ENCODE measurements at regions not wholly inside any gene's neighbourhood (a gene's known extent, or its start where the extent isn't known, plus 50 kb on each side); places are given as distances from the start of the nearest gene placed in this dataset.

- TF ChIP-seq TCF12 (IDR thresholded peaks at IDR 0.05; ENCODE audit: low read depth) (no peak), REST (IDR thresholded peaks at IDR 0.05; ENCODE audit: low read depth) (no peak)
Observed at GRCh38 chr20:43829951-43830690, 84.5 kb upstream of the TOX2 start.

DNA sequence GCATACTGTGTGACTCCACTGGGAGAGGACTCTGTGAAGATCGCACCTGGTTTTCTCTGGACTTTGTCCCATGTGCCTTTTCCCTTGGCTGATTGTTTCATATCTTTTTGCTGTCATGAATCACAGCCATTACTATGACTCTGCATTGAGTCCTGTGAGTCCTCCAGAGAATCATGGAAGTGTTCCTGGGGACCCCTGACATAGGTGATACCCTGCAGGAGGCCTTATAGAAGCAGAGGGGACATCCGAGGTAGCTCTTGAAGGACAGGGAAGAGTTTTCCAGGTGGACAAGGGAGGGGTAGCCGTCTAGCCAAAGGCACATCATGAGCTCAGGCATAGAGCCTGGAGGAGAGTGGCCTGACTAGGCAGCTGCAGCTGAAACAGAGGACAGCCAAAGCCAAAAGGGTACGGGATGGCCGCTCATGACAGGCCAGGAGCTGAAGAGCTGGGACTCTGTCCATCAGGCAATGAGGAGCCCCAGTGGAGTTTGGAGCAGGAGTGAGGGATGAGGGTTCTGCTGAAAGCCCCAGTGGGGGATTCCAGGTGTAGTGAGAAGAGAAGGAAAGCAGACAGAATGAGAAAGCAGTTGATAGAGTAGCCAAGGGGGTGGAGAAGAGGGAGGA, 86.6 kb upstream of the TOX2 start:
- TF ChIP-seq TCF12 (IDR thresholded peaks at IDR 0.05; ENCODE audit: low read depth) = no peak
- TF ChIP-seq TEAD4 (IDR thresholded peaks at IDR 0.05) = no peak
- no peak for TF ChIP-seq REST (IDR thresholded peaks at IDR 0.05; ENCODE audit: low read depth)
- no peak for TF ChIP-seq NFIC (IDR thresholded peaks at IDR 0.05)
- TF ChIP-seq USF1 (IDR thresholded peaks at IDR 0.05) = no peak
- TF ChIP-seq FOXM1 (IDR thresholded peaks at IDR 0.05; ENCODE audit: borderline replicate concordance, low read depth) = no peak
- no peak for TF ChIP-seq EGR1 (IDR thresholded peaks at IDR 0.05)
- TF ChIP-seq EP300 (IDR thresholded peaks at IDR 0.05; ENCODE audit: borderline replicate concordance) = no peak
- TF ChIP-seq YY1 (IDR thresholded peaks at IDR 0.05; ENCODE audit: low read depth) = no peak
- no peak for TF ChIP-seq ZBTB7A (IDR thresholded peaks at IDR 0.05; ENCODE audit: low read depth)
- TF ChIP-seq, protein P1, sequence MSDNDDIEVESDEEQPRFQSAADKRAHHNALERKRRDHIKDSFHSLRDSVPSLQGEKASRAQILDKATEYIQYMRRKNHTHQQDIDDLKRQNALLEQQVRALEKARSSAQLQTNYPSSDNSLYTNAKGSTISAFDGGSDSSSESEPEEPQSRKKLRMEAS (IDR thresholded peaks at IDR 0.05) = no peak
- TF ChIP-seq CREB1 (IDR thresholded peaks at IDR 0.05; ENCODE audit: low read depth) = no peak
- no peak for TF ChIP-seq TAF1 (IDR thresholded peaks at IDR 0.05; ENCODE audit: low read depth)

DNA sequence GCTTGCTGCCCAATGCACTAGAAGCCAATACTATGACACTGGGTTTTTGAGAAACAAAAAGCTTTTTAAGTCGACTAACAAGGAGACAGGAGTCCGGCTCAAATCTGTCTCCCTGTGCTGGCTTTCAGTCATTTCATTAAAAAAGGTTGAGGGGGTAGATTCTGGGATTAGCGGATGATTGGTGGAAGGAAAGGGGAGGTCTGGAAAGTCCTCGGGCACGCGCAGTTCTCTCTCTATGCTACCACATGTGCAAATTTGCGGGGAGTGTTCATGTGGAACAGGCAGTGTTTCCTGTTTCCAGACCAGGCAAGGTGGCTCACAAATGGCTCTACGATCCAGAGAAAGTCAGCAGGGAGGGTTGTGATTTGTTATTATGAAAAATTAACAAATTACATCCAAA, 89.1 kb upstream of the TOX2 start:
- no peak for TF ChIP-seq TCF12 (IDR thresholded peaks at IDR 0.05; ENCODE audit: low read depth)
- no peak for TF ChIP-seq EGR1 (IDR thresholded peaks at IDR 0.05)
- no peak for TF ChIP-seq NFIC (IDR thresholded peaks at IDR 0.05)
- TF ChIP-seq TAF1 (IDR thresholded peaks at IDR 0.05; ENCODE audit: low read depth) = no peak
- no peak for TF ChIP-seq FOXM1 (IDR thresholded peaks at IDR 0.05; ENCODE audit: borderline replicate concordance, low read depth)
- no peak for TF ChIP-seq TEAD4 (IDR thresholded peaks at IDR 0.05)
- TF ChIP-seq USF1 (IDR thresholded peaks at IDR 0.05) = no peak
- no peak for TF ChIP-seq YY1 (IDR thresholded peaks at IDR 0.05; ENCODE audit: low read depth)
- TF ChIP-seq CEBPB (IDR thresholded peaks at IDR 0.05) = no peak
- TF ChIP-seq EP300 (IDR thresholded peaks at IDR 0.05; ENCODE audit: borderline replicate concordance) = no peak
- TF ChIP-seq ZBTB7A (IDR thresholded peaks at IDR 0.05; ENCODE audit: low read depth) = no peak
- TF ChIP-seq, protein P1 (IDR thresholded peaks at IDR 0.05) = no peak
- no peak for TF ChIP-seq REST (IDR thresholded peaks at IDR 0.05; ENCODE audit: low read depth)

DNA sequence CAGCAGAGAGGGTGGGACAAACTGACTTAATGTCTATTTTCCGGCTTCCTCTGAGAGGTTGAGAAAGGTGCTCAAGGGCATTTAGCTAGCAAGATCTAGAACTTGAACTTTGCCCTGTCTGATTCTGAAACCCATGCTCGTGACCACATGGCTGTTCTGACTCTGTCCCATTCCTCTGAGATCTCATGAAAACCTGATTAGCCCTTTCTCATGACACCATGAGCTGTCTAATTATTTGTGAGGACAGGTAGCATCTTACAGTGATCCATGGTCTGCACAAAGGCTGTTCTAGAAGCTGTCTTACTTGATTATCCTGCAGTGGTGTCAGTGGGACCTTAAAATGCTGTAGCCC, 89.6 kb upstream of the TOX2 start:
- TF ChIP-seq NFIC (IDR thresholded peaks at IDR 0.05) (no peak), TAF1 (IDR thresholded peaks at IDR 0.05; ENCODE audit: low read depth) (no peak), CREB1 (IDR thresholded peaks at IDR 0.05; ENCODE audit: low read depth) (no peak), RAD21 (IDR thresholded peaks at IDR 0.05; ENCODE audit: low read depth) (no peak), EGR1 (IDR thresholded peaks at IDR 0.05) (no peak), TEAD4 (IDR thresholded peaks at IDR 0.05) (no peak), YY1 (IDR thresholded peaks at IDR 0.05; ENCODE audit: low read depth) (no peak), ZBTB7A (IDR thresholded peaks at IDR 0.05; ENCODE audit: low read depth) (no peak)
- TF ChIP-seq, protein P1 (IDR thresholded peaks at IDR 0.05) = no peak
